Thyroid gland (tissue), 4 donors: ENCODE measurements at regions not wholly inside any gene's neighbourhood (a gene's known extent, or its start where the extent isn't known, plus 50 kb on each side); places are given as distances from the start of the nearest gene placed in this dataset.

Experiments used
- CTCF ChIP-seq, 6 experiments: fragments of 200-600 bp in 3 of 6; fragments of 450-650 bp in 3 of 6; sonication (generic) in 3 of 6; IDR thresholded peaks; one replicate each; pipeline ENCODE4 v1.5.1; 2016 to 2019; ENCODE audit warnings: antibody characterized with exemption in 6 of 6, mild to moderate bottlenecking in 2 of 6, inconsistent platforms in 1 of 6, moderate library complexity in 1 of 6
- POLR2A ChIP-seq, 2 donors: fragments of 450-650 bp; IDR thresholded peaks; one replicate each; pipeline ENCODE4 v1.6.1; 2017; ENCODE audit warnings: antibody characterized with exemption in 2 of 2, mild to moderate bottlenecking in 2 of 2, moderate library complexity in 1 of 2

GRCh38 chr15:92524874-92525565 lies 130.6 kb downstream of the FAM174B start:
- TF ChIP-seq CTCF (IDR thresholded peaks at IDR 0.05) (no peak), POLR2A (IDR thresholded peaks at IDR 0.05) (no peak)
